Keratinocyte (primary cell): ENCODE measurements at regions not wholly inside any gene's neighbourhood (a gene's known extent, or its start where the extent isn't known, plus 50 kb on each side); places are given as distances from the start of the nearest gene placed in this dataset.

Experiments used
- EZH2 ChIP-seq: IDR thresholded peaks from one replicate; pipeline ENCODE4 v1.6.1; 2012; ENCODE audit warnings: inconsistent platforms, mild to moderate bottlenecking, low read length, moderate library complexity
- TF ChIP-seq, protein P1 (sequence below), 3 experiments: IDR thresholded peaks in 1 of 3; conservative IDR thresholded peaks in 1 of 3; optimal IDR thresholded peaks in 1 of 3; 2 replicates in 2 of 3; 3 replicates in 1 of 3; pipeline versions ENCODE3 to v1.5.1; 2011; ENCODE audit warnings: low read length in 3 of 3, mild to moderate bottlenecking in 3 of 3, moderate library complexity in 2 of 3, control low read depth in 1 of 3, inconsistent platforms in 1 of 3; ENCODE audit not compliant: insufficient read depth in 2 of 3; ENCODE audit errors: extremely low read depth in 1 of 3

DNA sequence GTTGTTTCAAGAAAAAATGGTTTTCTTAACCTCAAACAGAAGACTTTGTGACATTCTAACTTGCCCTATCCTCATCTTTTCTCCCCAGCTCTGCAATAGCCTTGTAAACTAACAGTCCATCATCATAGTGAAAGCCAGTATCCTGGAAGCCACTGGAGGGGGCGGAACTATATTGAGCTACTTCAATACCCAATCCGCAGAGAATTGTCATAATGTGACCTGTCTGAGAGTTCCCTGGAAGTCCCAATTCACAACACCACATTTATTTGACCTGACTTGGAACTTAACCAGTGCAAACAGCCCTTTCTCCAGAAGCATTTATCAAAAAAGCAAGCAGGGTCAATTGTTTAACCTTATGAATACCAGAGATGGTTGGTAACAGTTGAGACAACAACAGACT lies 747.6 kb upstream of the GRM7 start:
- TF ChIP-seq, protein P1, sequence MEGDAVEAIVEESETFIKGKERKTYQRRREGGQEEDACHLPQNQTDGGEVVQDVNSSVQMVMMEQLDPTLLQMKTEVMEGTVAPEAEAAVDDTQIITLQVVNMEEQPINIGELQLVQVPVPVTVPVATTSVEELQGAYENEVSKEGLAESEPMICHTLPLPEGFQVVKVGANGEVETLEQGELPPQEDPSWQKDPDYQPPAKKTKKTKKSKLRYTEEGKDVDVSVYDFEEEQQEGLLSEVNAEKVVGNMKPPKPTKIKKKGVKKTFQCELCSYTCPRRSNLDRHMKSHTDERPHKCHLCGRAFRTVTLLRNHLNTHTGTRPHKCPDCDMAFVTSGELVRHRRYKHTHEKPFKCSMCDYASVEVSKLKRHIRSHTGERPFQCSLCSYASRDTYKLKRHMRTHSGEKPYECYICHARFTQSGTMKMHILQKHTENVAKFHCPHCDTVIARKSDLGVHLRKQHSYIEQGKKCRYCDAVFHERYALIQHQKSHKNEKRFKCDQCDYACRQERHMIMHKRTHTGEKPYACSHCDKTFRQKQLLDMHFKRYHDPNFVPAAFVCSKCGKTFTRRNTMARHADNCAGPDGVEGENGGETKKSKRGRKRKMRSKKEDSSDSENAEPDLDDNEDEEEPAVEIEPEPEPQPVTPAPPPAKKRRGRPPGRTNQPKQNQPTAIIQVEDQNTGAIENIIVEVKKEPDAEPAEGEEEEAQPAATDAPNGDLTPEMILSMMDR (optimal IDR thresholded peaks at IDR 0.05 in 1 of 3, IDR thresholded peaks at IDR 0.05 in 1 of 3, conservative IDR thresholded peaks at IDR 0.05 in 1 of 3; ENCODE audit: extremely low read depth in 1 of 3, insufficient read depth in 2 of 3, low read length in 3 of 3): no peak
- TF ChIP-seq EZH2: no peak
